ENCODE measurements at regions not wholly inside any gene's neighbourhood (a gene's known extent, or its start where the extent isn't known, plus 50 kb on each side); places are given as distances from the start of the nearest gene placed in this dataset.
"Not testable (repeated sequence)": the region's sequence is repeated elsewhere in the genome, so short reads cannot be mapped to it uniquely, and the experiment has no call there.

DNA sequence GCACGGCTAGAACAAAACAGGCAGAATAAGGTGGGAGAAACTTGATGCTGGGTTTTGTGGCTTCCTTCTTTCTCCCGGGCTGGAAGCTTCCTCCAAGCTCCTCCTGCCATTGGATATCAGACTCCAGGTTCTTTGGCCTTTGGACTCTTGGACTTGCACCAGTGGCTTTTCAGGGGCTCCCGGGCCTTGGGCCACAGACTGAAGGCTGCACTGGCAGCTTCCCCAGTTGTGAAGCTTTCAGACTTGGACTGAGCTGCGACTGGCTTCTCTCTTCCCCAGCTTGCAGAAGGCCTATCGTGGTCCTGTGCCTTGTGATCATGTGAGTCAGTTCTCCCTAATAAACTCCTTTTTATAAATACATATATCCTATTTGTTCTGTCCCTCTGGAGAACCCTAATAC lies 364.4 kb downstream of the DNAH5 start:
- no peak for TF ChIP-seq CTCF (IDR thresholded peaks at IDR 0.05; ENCODE audit: borderline replicate concordance)
- intact Hi-C loops (cut with micrococcal nuclease), result no loop called here
- no peak for DNase-seq
- no peaks in the 10 kb centered on the region for H3K9me3 ChIP-seq (replicated peaks)
- H3K4me3 ChIP-seq, result no peak overlapping the region
- no peaks in the 10 kb centered on the region for H3K27me3 ChIP-seq (ENCODE audit: low read depth)
- no peak overlapping the region for H3K27ac ChIP-seq (replicated peaks)
- H3K36me3 ChIP-seq, result no peaks in the 10 kb centered on the region
- no peaks in the 10 kb centered on the region for H3K4me1 ChIP-seq

- intact Hi-C loops (cut with micrococcal nuclease), result not testable (repeated sequence)
These were observed 365.4 kb downstream of the DNAH5 start for GRCh38 chr5:13579091-13579490.

DNA sequence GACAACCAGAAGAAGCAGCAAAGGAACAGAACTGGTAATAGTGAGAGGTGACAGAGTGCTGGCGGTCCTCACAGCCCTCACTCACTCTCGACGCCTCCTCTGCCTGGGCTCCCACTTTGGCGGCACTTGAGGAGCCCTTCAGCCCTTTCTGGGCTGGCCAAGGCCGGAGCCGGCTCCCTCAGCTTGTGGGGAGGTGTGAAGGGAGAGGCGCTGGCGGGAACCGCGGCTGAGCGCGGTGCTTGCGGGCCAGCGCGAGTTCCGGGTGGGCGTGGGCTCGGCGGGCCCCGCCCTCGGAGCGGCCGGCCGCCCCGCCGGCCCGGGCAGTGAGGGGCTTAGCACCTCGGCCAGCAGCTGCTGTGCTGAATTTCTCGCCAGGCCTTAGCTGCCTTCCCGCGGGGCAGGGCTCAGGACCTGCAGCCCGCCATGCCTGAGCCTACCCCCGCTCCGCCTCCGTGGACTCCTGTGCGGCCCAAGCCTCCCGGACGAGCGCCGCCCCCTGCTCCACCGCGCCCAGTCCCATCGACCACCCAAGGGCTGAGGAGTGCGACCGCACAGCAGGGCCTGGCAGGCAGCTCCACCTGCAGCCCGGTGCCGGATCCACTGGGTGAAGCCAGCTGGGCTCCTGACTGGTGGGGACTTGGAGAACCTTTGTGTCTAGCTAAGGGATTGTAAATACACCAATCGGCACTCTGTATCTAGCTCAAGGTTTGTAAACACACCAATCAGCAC lies 366.0 kb downstream of the DNAH5 start:
- H3K27ac ChIP-seq (replicated peaks); H3K4me1 ChIP-seq; intact Hi-C loops (cut with micrococcal nuclease); H3K9me3 ChIP-seq (replicated peaks); H3K4me3 ChIP-seq; H3K27me3 ChIP-seq (ENCODE audit: low read depth); H3K36me3 ChIP-seq; DNase-seq: not testable (repeated sequence)

More at GRCh38 chr5:13579091-13579490, 365.4 kb downstream of the DNAH5 start:
- not testable (repeated sequence) for DNase-seq; H3K9me3 ChIP-seq (replicated peaks); H3K4me1 ChIP-seq; H3K27ac ChIP-seq (replicated peaks); H3K27me3 ChIP-seq (ENCODE audit: low read depth); H3K4me3 ChIP-seq; H3K36me3 ChIP-seq

GRCh38 chr5:13574574-13574973 lies 369.9 kb downstream of the DNAH5 start:
- intact Hi-C loops (cut with micrococcal nuclease), result no loop called here
- H3K4me3 ChIP-seq, result no peak overlapping the region
- no peaks in the 10 kb centered on the region for H3K36me3 ChIP-seq
- no peaks in the 10 kb centered on the region for H3K27me3 ChIP-seq (ENCODE audit: low read depth)
- TF ChIP-seq CTCF (IDR thresholded peaks at IDR 0.05; ENCODE audit: borderline replicate concordance), result no peak
- no peaks in the 10 kb centered on the region for H3K9me3 ChIP-seq (replicated peaks)
- no peak for DNase-seq
- H3K27ac ChIP-seq (replicated peaks), result no peak overlapping the region
- no peaks in the 10 kb centered on the region for H3K4me1 ChIP-seq

GRCh38 chr5:13572163-13572562 lies 372.3 kb downstream of the DNAH5 start:
- Histone ChIP-seq H3K27me3 (ENCODE audit: low read depth) (no peaks in the 10 kb centered on the region), H3K9me3 (replicated peaks) (no peaks in the 10 kb centered on the region), H3K4me3 (no peak overlapping the region), H3K27ac (replicated peaks) (no peak overlapping the region), H3K4me1 (no peaks in the 10 kb centered on the region), H3K36me3 (no peaks in the 10 kb centered on the region)
- DNase-seq, result no peak
- intact Hi-C loops (cut with micrococcal nuclease), result no loop called here
- TF ChIP-seq CTCF (IDR thresholded peaks at IDR 0.05; ENCODE audit: borderline replicate concordance), result no peak

DNA sequence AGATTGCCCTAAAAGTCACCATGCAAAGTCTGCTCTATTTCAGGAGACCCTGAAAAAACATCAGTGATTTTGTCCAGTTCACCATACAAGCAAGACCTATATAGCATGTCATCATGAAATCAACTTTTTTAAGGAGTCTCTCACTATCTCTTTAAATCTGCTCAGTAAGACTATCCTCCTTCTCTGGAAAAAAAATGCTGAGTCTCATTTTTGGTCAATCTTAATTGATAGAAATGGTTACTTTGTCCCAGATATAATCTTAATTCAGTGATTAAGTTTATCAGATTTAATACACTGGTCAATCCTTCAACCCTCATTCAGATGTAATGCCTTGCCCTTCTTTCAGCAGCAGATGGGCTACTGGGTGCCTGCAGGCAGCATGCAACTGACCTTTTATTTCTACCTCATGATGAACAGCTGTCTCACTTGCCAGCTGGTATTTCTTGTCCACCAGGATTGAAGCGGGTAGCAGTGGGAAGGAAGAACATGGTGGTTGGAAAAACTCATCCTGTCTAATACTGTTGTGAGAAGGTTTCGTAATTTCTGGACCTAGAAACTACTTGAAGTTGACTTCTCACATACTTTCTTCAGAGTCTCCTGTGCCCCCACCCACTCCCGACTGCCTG lies 375.3 kb downstream of the DNAH5 start:
- DNase-seq, result no peak
- Histone ChIP-seq H3K4me1 (no peaks in the 10 kb centered on the region), H3K9me3 (replicated peaks) (peaks cover 12% of the 10 kb centered on the region), H3K27ac (replicated peaks) (no peak overlapping the region), H3K36me3 (no peaks in the 10 kb centered on the region), H3K4me3 (no peak overlapping the region), H3K27me3 (ENCODE audit: low read depth) (no peaks in the 10 kb centered on the region)
- intact Hi-C loops (cut with micrococcal nuclease), result no loop called here
- no peak for TF ChIP-seq CTCF (IDR thresholded peaks at IDR 0.05; ENCODE audit: borderline replicate concordance)

Data from left ventricle myocardium inferior (tissue), 1 donor.